NCI-H526 (cell line): ENCODE measurements at regions not wholly inside any gene's neighbourhood (a gene's known extent, or its start where the extent isn't known, plus 50 kb on each side); places are given as distances from the start of the nearest gene placed in this dataset.
"Not testable (repeated sequence)": the region's sequence is repeated elsewhere in the genome, so short reads cannot be mapped to it uniquely, and the experiment has no call there.

Source experiments
- DNase-seq, 2 experiments: peaks; one replicate each; lab custom pipeline; 2025; lab: John Stamatoyannopoulos, UW

DNA sequence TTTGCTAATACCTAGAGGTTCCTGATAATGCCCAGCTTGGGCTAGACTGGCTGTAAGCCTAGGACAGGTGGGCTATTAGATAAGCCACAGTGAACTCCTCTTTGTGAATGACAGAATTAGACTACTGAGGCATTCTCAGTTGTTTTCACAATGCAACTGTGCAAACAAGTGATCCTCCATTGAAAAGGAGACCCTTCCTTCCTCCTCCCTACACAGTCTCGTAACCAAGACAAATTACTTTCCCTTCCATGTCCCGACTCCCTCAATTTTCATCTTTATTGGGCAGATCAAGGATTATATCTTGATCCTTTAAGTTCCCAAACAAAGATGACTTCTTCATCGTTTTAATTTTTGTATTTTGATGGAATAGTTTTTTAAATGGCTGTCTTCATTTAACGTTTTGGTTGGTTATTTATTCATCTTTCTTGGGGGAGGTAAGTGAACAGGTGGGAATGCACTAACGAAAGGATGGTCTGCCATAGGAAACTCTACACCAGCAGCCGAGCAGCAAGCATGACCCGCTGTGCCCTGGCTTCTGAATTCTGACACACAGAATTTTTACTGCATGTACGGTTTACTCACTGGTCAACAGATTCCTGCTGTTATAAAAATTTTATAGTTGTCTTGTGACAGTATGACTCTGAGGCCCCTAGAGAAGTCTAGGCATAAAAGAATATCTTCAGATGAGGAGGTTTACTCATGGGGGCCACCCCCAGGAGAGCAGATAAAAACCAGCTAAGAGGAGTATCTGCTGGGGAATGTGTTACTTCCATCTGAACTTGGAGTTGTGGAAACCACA, 137.5 kb upstream of the TUT7 start:
- DNase-seq, result no peak

GRCh38 chr9:86488794-86489193, 134.6 kb upstream of the TUT7 start:
- DNase-seq, result no peak

DNA sequence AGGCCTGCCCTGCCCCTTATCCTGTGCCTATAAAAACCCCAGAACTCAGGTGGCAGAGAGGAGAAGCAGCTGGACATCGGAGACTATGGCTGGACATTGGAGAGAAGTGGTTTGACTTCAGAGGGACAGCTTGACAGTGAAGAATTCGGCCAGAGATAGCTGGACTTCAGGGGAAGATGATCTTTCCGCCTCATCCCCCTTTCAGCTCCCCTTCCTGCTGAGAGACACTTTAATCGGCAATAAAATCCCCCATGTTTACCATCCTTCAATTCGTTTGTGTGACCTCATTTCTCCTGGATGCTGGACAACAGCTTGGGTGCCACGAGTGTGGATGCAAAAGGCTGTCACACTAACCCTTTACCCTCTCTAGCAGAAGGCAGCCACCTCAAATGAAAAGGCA, 134.1 kb upstream of the TUT7 start:
- DNase-seq, result no peak

GRCh38 chr9:86487838-86488233, 133.6 kb upstream of the TUT7 start:
- DNase-seq, result no peak

DNA sequence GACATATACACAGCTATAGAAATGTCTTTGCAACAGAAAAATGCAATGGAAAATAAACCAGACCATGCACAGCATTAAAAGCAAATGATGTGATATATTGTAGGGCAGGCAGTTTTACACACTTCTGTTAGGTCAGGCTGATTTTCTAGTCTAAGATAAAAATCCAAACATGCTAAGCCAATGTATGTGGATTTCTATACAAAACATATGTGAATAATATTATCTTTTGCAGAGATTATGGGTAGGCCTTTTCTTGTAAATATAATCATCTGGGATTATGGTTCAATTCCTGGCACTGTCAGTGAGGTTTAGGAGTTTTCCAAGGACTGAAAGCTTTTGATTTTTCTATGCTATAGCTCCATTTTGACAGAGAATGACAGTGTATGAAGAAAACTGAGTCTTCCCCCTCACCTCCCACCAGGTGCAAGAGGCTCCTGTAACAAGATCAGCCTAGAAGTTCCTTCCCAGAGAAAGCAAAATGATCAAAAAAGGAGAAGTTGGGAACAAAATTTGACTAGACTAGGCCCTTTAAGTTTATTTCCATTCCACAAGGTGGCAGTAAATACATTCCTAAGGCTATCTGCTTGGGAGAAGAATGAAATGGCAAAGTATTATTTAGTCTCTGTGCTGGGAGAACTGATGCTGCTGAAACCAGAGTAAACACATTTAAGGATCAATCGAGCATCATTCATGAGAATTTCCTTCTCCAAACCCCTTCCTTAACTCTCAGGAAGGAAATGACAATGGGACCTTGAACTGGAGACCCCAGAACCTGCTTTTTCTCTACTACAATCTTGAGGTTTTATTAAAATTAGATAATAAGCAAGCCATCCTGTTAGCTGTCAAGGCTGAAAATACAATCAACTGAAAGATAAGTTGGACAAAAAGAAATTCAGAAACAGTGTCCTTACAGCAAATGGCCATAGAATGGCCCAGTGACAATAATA, 133.0 kb upstream of the TUT7 start:
- DNase-seq, result peak; percentile 18 to 50

DNA sequence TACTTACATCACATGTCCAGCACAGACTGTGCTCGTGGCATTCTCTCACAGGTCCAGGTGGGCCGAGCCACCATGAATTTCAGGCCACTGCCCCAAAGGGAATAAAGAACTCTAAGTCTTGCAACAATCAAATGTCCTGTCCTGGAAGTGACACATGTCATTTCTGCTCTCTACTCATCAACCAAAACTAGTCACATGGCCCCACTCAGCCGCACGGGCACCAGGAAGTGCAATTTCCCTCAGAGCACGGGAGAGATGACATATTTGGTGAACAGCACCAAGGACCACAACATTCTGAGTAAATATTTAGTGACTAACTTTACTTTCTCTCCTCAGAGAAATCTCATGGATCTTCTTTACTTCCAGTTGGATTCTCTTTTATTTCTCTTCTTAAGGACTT, 131.1 kb upstream of the TUT7 start:
- DNase-seq, result no peak

GRCh38 chr9:86483496-86483895, 129.3 kb upstream of the TUT7 start:
- no peak for DNase-seq

DNA sequence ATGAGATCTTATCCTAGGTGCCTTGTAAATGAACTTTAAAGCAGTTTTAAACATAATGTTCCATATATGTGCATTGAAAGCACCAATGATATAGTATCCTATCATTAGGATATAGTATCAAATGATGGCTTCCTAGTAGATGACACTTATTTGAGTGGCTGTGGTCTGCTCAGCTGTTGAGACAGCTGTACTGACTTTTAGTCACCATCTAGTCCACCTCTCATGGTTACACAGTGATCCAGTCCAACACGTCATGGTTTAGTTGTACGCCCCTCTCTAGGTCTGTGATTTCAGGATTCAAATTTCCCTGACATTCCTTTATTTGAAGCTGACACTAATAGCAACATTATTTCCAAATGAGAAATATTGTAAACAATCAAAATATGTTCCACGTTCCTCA, 127.3 kb upstream of the TUT7 start:
- DNase-seq, result no peak

DNA sequence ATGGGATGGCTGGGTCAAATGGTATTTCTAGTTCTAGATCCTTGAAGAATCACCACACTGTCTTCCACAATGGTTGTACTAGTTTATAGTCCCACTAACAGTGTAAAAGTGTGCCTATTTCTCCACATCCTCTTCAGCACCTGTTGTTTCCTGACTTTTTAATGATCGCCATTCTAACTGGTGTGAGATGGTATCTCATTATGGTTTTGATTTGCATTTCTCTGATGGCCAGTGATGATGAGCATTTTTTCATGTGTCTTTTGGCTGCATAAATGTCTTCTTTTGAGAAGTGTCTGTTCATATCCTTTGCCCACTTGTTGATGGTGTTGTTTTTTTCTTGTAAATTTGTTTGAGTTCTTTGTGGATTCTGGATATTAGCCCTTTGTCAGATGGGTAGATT, 121.0 kb upstream of the TUT7 start:
- DNase-seq, result not testable (repeated sequence)

DNA sequence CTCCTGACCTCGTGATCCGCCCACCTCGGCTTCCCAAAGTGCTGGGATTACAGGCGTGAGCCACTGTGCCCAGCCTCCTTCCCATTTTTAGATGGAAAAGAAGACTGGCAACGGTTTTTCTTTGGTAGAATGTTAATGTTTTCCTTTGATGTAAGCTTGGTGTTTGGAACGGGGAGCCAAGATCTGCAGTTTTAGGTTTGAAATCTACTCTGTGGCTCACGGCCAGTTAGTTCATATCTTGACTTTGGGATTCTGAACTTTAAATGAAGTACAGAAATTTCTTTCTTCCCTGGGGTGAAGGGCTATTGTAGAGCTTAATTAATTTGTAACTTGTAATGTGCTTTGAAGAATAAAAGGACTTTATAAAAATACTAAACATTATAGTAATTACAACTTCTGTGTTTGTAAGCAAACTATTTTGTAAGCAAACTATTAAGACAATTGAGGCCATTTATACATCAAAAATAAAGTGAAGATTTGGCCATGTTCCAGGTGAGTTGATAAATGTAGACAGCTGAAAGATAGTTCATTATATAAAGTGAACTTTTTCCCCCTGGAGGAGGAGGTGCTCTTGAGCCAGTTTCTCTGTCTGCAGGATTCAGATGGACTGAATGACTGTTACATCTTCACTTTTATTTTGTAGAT, 117.1 kb upstream of the TUT7 start:
- DNase-seq, result no peak

DNA sequence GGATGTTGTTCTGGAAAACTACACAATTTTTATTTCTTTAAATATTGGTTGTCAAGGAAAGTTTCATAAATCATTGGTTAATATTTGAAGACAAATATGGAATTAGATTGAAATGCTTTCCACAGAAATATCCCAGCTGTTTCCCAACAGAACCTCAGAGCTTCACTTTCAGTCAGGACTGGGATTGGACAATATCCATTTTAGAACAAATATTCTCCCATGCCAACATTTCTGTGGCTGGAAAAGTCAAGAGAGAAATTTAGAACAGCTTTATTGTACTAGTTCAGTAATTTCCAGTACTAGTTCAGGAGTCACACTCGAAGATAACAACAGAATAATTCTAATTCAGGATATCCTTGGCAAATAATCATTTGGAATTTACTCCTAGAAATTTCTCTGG, 116.1 kb upstream of the TUT7 start:
- no peak for DNase-seq

GRCh38 chr9:86469476-86470250, 115.5 kb upstream of the TUT7 start:
- DNase-seq, result no peak

GRCh38 chr9:86464242-86464641, 110.0 kb upstream of the TUT7 start:
- DNase-seq, result no peak

GRCh38 chr9:86460216-86461002, 106.2 kb upstream of the TUT7 start:
- no peak for DNase-seq

GRCh38 chr9:86459599-86460155, 105.5 kb upstream of the TUT7 start:
- no peak for DNase-seq

DNA sequence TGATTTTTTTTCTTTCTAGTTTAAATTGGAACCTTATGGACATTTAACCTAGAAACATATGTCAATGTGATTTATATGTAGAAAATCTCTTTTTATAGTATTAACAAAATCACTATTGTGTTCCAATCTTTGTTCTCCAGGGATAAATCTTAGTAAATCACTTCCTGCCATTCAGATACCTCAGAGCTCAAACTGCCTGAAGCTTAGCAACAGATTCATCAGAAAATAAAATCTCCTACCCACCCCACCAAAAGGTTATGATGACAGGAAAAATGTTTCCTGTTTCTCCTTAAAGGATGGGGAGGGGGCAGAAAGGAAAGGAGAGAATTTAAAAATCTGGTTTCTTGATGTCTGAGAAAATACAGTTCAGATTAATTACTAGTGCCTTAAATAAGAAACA, 105.0 kb upstream of the TUT7 start:
- no peak for DNase-seq

DNA sequence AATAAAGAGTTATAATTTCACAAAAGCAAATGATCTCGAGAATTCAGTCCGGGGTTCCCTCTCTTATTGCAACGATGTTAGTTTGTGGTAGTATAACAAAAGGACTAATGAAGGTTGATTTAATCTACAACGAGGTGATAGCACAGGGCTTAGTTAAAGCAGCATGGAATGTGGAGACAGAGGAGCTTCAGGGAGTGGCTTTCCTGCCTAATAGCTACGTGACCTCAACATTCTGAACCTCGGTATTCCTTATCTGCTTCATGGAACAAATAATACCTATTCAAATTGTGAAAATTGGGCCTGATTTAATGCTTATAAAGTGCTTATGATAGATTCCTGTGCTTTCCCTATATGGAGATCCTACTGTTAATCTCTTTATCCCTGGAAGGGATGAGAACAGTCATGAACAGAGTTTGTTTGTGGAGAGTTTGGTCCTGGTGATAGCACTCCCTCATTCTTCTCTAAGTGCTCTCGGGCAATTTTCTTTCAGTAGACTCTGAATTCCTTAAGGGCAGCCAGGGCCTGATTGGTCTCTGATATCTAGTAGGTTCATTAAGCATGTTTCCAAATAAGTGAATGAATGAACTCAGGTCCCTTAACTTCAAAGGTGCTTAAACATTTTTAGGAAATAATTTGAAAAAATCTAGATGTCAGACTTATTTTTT, 104.1 kb upstream of the TUT7 start:
- no peak for DNase-seq

DNA sequence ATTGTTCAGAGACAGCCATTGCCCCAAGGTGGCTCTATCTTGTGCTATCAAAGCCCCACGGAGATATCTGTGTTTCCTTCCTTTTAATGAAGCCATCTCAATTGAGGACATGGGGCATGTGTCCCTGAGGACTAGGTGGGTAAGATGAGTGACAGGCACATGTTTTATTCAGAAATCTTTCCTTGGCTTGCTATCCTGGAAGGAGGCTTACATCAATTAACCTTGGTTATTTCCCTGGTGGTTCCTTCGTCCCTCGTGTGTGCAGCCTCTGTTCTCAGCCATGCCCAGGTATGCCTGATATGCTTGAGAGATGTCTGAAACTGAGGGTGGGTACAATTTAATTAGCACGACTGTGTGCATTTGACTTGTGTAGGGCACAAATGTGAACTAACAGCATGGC, 102.2 kb upstream of the TUT7 start:
- DNase-seq, result no peak

GRCh38 chr9:86454701-86455615, 100.7 kb upstream of the TUT7 start:
- DNase-seq, result no peak
